NCI-H69 (cell line): ENCODE measurements at regions not wholly inside any gene's neighbourhood (a gene's known extent, or its start where the extent isn't known, plus 50 kb on each side); places are given as distances from the start of the nearest gene placed in this dataset.

Experiments
- DNase-seq: peaks from one replicate; lab custom pipeline; 2025; lab: John Stamatoyannopoulos, UW

DNA sequence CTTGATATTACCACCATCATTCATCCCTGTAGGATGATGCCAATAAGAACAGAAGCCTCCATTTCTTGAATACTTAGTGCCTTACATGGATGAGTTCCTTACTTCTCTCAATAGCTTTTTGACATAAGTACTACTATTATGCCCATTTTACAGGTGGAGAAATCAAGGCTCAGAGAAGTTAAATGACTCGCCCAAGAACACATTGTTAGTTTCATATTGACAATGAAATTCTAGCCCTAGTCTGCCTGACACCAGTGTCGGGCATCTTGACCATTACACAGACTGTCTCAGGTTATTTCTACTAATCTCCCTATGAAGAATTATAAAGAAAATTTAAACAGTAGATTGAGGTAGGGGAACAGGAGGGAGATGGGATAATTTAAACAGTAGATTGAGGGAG is 52.5 kb upstream of the ARL8B start:
- DNase-seq = no peak

GRCh38 chr3:5071061-5071460 is 51.0 kb upstream of the ARL8B start:
- no peak for DNase-seq

- no peak for DNase-seq
Observed at GRCh38 chr3:5072100-5072816, 49.8 kb upstream of the ARL8B start.
